H1 (cell line): ENCODE measurements at regions not wholly inside any gene's neighbourhood (a gene's known extent, or its start where the extent isn't known, plus 50 kb on each side); places are given as distances from the start of the nearest gene placed in this dataset.

ENCODE experiments used
- CTCF ChIA-PET: fragments of 300-600 bp; sonication (Branson Sonifier 250); formaldehyde crosslinking; loops from one replicate; lab custom pipeline; 2021; ENCODE audit not compliant: partially characterized antibody; lab: Charles Lee
- POLR2A ChIA-PET: fragments of 300-600 bp; sonication (Branson Sonifier 250); formaldehyde crosslinking; loops from one replicate; lab custom pipeline; 2021; ENCODE audit warnings: inconsistent platforms; ENCODE audit not compliant: partially characterized antibody; lab: Charles Lee
- DNase-seq, 2 experiments: peaks; one replicate each; pipeline versions ENCODE4 v3.0.0 to v3.0.0-alpha.2; 2010 to 2022; ENCODE audit warnings: low spot score in 2 of 2, low read depth in 1 of 2, mixed read lengths in 1 of 2
- FAIRE-seq: peaks from 2 replicates; lab custom pipeline; 2011; peaks lifted over from hg19 to GRCh38; lab: Jason Lieb, UNC
- H2AFZ ChIP-seq: 2 replicates; pipeline ENCODE4 v1.8.1; 2012; ENCODE audit warnings: low read length, inconsistent platforms
- H2AK5ac ChIP-seq: 2 replicates; pipeline ENCODE4 v1.6.1; 2013; ENCODE audit warnings: low read depth, low read length
- H2BK120ac ChIP-seq: replicated peaks from 2 replicates; pipeline ENCODE3; 2013; ENCODE audit warnings: low read depth, low read length, inconsistent platforms
- H2BK12ac ChIP-seq: 2 replicates; pipeline ENCODE4 v1.6.1; 2013; ENCODE audit warnings: low read depth, low read length
- H2BK15ac ChIP-seq: 2 replicates; pipeline ENCODE4 v1.6.1; 2013; ENCODE audit warnings: low read length
- H2BK20ac ChIP-seq: 2 replicates; pipeline ENCODE4 v1.6.1; 2013; ENCODE audit warnings: low read length
- H2BK5ac ChIP-seq: 2 replicates; pipeline ENCODE4 v1.6.1; 2013; ENCODE audit warnings: low read depth, low read length
- H3K14ac ChIP-seq: 2 replicates; pipeline ENCODE4 v1.6.1; 2013; ENCODE audit warnings: inconsistent platforms; ENCODE audit not compliant: insufficient read length
- H3K18ac ChIP-seq: 2 replicates; pipeline ENCODE4 v1.6.1; 2013; ENCODE audit warnings: low read length; ENCODE audit errors: extremely low read depth
- H3K23ac ChIP-seq: 2 replicates; pipeline ENCODE4 v1.6.1; 2013; ENCODE audit warnings: inconsistent platforms; ENCODE audit not compliant: insufficient read length
- H3K23me2 ChIP-seq: 2 replicates; pipeline ENCODE4 v1.6.1; 2013; ENCODE audit warnings: low read depth, low read length
- H3K27ac ChIP-seq: 2 replicates; pipeline ENCODE4 v1.6.1; 2011; ENCODE audit warnings: low read depth, low read length, inconsistent platforms
- H3K27me3 ChIP-seq, 4 experiments: replicated peaks in 1 of 4; 1 replicate in 1 of 4; 2 replicates in 3 of 4; pipeline versions ENCODE4 v1.6.1 to v1.8.1; 2011 to 2013; ENCODE audit warnings: low read length in 3 of 4, mild to moderate bottlenecking in 3 of 4, inconsistent platforms in 2 of 4, mixed read lengths in 2 of 4, moderate library complexity in 1 of 4; ENCODE audit not compliant: control insufficient read depth in 3 of 4, insufficient read depth in 3 of 4; ENCODE audit errors: extremely low read depth in 1 of 4
- H3K36me3 ChIP-seq, 4 experiments: 2 replicates each; pipeline versions ENCODE4 v1.6.1 to v1.8.1; 2011 to 2013; ENCODE audit warnings: mild to moderate bottlenecking in 4 of 4, low read length in 3 of 4, moderate library complexity in 2 of 4, control low read depth in 1 of 4, inconsistent platforms in 1 of 4; ENCODE audit not compliant: insufficient read depth in 4 of 4, control insufficient read depth in 2 of 4
- H3K4ac ChIP-seq: replicated peaks from 2 replicates; pipeline ENCODE3; 2013; ENCODE audit warnings: low read length, low read depth, mixed read lengths, inconsistent platforms; ENCODE audit not compliant: insufficient read length
- H3K4me1 ChIP-seq, 4 experiments: replicated peaks in 1 of 4; 1 replicate in 1 of 4; 2 replicates in 3 of 4; pipeline versions ENCODE4 v1.6.1 to v1.8.1; 2011 to 2013; ENCODE audit warnings: low read length in 3 of 4, inconsistent platforms in 2 of 4, mixed read lengths in 1 of 4; ENCODE audit not compliant: insufficient read depth in 4 of 4, control insufficient read depth in 3 of 4
- H3K4me2 ChIP-seq, 2 experiments: 2 replicates each; pipeline versions ENCODE4 v1.6.1 to v1.8.1; 2011 to 2013; ENCODE audit warnings: low read depth in 2 of 2, low read length in 2 of 2, control low read depth in 1 of 2, inconsistent platforms in 1 of 2, mild to moderate bottlenecking in 1 of 2; ENCODE audit not compliant: insufficient read depth in 1 of 2
- H3K4me3 ChIP-seq, 4 experiments: fragments of 200-600, 300-600 bp in 1 of 4; sonication (generic), shearing (Covaris generic), sonication (Bioruptor Twin) in 1 of 4; 2 replicates each; pipeline versions ENCODE4 v1.5.1 to v1.8.1; 2011 to 2016; ENCODE audit warnings: low read length in 4 of 4, low read depth in 3 of 4, control low read depth in 2 of 4, inconsistent platforms in 2 of 4, mild to moderate bottlenecking in 2 of 4, mixed read lengths in 1 of 4, moderate library complexity in 1 of 4; ENCODE audit not compliant: insufficient read depth in 2 of 4; ENCODE audit errors: extremely low read depth in 1 of 4
- H3K56ac ChIP-seq: replicated peaks from 2 replicates; pipeline ENCODE3; 2013; ENCODE audit warnings: low read depth, mild to moderate bottlenecking, mixed read lengths, low read length, inconsistent platforms; ENCODE audit not compliant: insufficient read length
- H3K79me1 ChIP-seq: 2 replicates; pipeline ENCODE4 v1.6.1; 2013; ENCODE audit warnings: low read depth, low read length, control low read depth
- H3K79me2 ChIP-seq, 2 experiments: 2 replicates each; pipeline versions ENCODE4 v1.6.1 to v1.8.1; 2012 to 2013; ENCODE audit warnings: low read length in 2 of 2, mild to moderate bottlenecking in 2 of 2, inconsistent platforms in 1 of 2; ENCODE audit not compliant: insufficient read depth in 2 of 2, control insufficient read depth in 1 of 2
- H3K9ac ChIP-seq, 4 experiments: replicated peaks in 1 of 4; 1 replicate in 1 of 4; 2 replicates in 3 of 4; pipeline versions ENCODE4 v1.6.1 to v1.8.1; 2011 to 2013; ENCODE audit warnings: low read depth in 3 of 4, low read length in 3 of 4, control low read depth in 2 of 4, mild to moderate bottlenecking in 2 of 4, moderate library complexity in 2 of 4, inconsistent platforms in 1 of 4; ENCODE audit errors: extremely low read depth in 1 of 4
- H3K9me3 ChIP-seq, 2 experiments: 2 replicates each; pipeline versions ENCODE4 v1.6.1 to v1.8.1; 2012 to 2013; ENCODE audit warnings: mild to moderate bottlenecking in 2 of 2, moderate library complexity in 2 of 2, control low read depth in 1 of 2, inconsistent platforms in 1 of 2, low read depth in 1 of 2, low read length in 1 of 2, mixed read lengths in 1 of 2; ENCODE audit not compliant: insufficient read depth in 2 of 2
- H4K20me1 ChIP-seq, 2 experiments: replicated peaks in 1 of 2; 2 replicates each; pipeline versions ENCODE3 to v1.8.1; 2011 to 2013; ENCODE audit warnings: inconsistent platforms in 2 of 2, low read length in 2 of 2, mild to moderate bottlenecking in 1 of 2; ENCODE audit not compliant: insufficient read depth in 2 of 2, control insufficient read depth in 1 of 2
- H4K5ac ChIP-seq: 2 replicates; pipeline ENCODE4 v1.6.1; 2013; ENCODE audit warnings: low read length, low read depth, mixed read lengths, inconsistent platforms; ENCODE audit not compliant: insufficient read length
- H4K8ac ChIP-seq: 2 replicates; pipeline ENCODE4 v1.8.0; 2013; ENCODE audit warnings: mild to moderate bottlenecking, moderate library complexity, low read length, inconsistent platforms; ENCODE audit not compliant: insufficient read depth; ENCODE audit errors: extremely low read depth
- H4K91ac ChIP-seq: replicated peaks from 2 replicates; pipeline ENCODE3; 2013; ENCODE audit warnings: low read length, mixed read lengths, inconsistent platforms; ENCODE audit not compliant: insufficient read length
- NANOG ChIP-seq: IDR thresholded peaks from 2 replicates; pipeline ENCODE4 v1.6.1; 2011; ENCODE audit warnings: low read length, low read depth, mild to moderate bottlenecking, inconsistent platforms; ENCODE audit not compliant: insufficient read depth, poor library complexity, severe bottlenecking
- TEAD4 ChIP-seq: IDR thresholded peaks from 2 replicates; pipeline ENCODE4 v1.6.1; 2012; ENCODE audit warnings: low read depth, low read length, inconsistent platforms, mixed read lengths

DNA sequence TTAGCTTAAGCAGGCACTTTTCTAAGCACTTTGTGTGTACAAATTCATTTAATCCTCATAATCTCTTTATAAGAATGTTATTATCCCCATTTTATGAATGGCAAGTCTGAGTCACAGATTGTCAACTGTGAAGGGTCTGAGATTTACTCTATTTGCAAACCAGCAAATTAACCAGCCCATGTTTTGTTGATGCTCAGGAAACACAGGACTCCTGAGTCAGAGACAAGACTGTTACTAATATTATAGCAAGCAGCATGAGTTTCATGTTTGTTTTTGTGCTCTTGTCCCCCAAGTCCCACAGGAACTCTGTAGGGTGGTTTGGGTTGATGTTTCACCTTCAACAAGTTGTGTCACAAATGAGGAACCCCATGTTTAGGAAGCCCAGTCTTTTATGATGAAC is 182.0 kb upstream of the PPP1R3A start:
- no peaks in the 10 kb centered on the region for H3K23me2 ChIP-seq
- no peaks in the 10 kb centered on the region for H4K20me1 ChIP-seq
- no peak overlapping the region for H3K14ac ChIP-seq
- DNase-seq: no peak
- ChIA-PET CTCF (interaction anchor here (0.8 kb wide), 1 partner anchor 765 kb away, joined by 3 read pairs; no protein-coding TSS in a partner anchor), POLR2A (no interaction called here)
- H4K8ac ChIP-seq: no peak overlapping the region
- H2BK5ac ChIP-seq: no peak overlapping the region
- no peak overlapping the region for H4K5ac ChIP-seq
- no peaks in the 10 kb centered on the region for H3K79me2 ChIP-seq
- no peak overlapping the region for H2AFZ ChIP-seq
- no peak overlapping the region for H4K91ac ChIP-seq
- no peak overlapping the region for H3K4me3 ChIP-seq
- H3K27ac ChIP-seq: no peak overlapping the region
- no peaks in the 10 kb centered on the region for H3K27me3 ChIP-seq
- H2BK20ac ChIP-seq: no peak overlapping the region
- no peak overlapping the region for H3K18ac ChIP-seq
- no peak overlapping the region for H2BK120ac ChIP-seq
- H3K79me1 ChIP-seq: no peaks in the 10 kb centered on the region
- H2AK5ac ChIP-seq: no peak overlapping the region
- H2BK15ac ChIP-seq: no peak overlapping the region
- H3K56ac ChIP-seq: no peak overlapping the region
- H3K9me3 ChIP-seq: no peaks in the 10 kb centered on the region
- FAIRE-seq: no peak
- H3K9ac ChIP-seq: no peak overlapping the region
- TF ChIP-seq TEAD4 (no peak), NANOG (no peak)
- H3K36me3 ChIP-seq: no peaks in the 10 kb centered on the region
- H3K4me1 ChIP-seq: no peaks in the 10 kb centered on the region
- no peak overlapping the region for H3K4ac ChIP-seq
- H3K4me2 ChIP-seq: no peak overlapping the region
- H3K23ac ChIP-seq: no peak overlapping the region
- no peak overlapping the region for H2BK12ac ChIP-seq
